NCI-H1048 (cell line): ENCODE measurements at regions not wholly inside any gene's neighbourhood (a gene's known extent, or its start where the extent isn't known, plus 50 kb on each side); places are given as distances from the start of the nearest gene placed in this dataset.

Experiments
- DNase-seq: peaks from one replicate; lab custom pipeline; 2025; lab: John Stamatoyannopoulos, UW

DNA sequence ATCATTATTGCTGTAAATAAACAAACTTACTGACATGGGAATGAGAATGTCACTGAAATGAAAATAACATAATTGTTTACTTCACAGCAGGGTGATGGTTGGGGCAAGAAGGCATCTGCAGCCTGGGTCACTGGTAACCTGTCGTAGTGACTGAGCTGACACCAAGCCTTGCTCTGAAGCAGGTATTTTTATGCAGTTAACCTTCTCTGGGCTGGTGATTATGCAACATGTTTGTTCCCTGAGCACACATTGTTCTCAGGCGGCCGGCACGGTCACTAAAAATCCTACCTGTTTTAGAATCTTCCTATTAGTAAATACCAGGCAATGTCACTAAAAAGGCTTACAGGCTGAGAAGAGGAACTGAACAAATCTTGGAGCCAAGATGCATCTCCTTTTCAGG, 157.7 kb upstream of the NR3C1 start:
- DNase-seq, result no peak

DNA sequence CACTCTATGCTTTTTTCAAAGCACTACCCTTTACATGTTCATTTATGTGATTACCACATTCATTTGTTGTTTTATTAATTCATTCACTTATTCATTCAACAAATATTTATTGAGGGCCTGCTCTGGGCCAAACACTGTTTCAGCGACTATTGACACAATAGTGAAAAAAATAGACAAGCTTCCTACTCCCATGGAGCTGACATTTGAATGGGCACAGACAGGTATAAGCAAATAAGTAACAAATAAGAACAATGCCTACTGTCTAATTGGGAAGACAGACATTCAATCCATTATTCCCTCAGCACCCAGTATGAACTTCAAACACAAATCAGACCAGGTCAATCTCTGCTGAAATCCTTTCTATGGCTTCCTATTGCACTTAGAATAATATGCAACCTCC, 156.9 kb upstream of the NR3C1 start:
- DNase-seq, result no peak

DNA sequence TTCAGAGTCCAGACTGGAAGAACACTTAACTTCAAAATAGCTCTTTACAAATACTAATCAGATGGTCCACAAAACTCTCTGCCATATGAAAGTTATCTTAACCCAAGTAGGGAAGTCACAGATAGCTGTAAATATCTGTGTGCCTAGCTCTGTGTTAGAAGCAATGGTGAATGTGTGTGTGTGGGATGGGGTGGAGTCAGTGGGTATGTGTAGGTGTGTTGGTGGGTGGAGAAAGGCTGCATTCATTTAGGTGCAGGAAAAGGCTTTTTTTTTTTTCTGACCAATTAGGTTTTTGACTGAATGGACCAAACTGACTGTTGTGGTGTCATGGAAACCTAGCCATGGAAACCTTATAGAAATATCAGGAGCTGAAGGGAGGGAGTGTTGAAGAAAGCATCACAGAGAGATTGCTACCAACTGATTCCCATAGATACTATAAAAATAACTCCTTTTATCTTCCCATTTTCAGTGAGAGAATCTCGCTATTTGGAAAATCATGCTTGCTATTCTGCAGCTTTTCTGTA, 156.2 kb upstream of the NR3C1 start:
- DNase-seq, result no peak

DNA sequence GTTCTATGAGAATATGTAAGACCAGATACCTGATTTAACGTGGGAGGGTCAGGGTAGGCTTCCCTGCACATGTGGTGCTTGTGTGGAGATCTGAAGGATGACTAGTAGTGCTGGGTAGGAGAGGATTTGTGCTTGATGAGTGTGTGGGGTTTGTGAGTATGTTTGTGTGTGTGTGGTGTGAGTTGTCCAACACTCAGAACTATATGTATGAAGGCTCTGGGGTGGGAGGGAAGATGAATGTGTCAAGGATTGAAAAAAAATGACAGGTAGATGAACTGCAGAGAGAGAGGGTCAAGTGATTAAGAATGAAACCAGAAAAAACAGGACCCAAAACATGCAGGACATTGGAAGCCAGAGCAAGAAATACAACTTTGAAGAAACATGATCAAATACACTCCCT, 154.6 kb upstream of the NR3C1 start:
- DNase-seq, result no peak

DNA sequence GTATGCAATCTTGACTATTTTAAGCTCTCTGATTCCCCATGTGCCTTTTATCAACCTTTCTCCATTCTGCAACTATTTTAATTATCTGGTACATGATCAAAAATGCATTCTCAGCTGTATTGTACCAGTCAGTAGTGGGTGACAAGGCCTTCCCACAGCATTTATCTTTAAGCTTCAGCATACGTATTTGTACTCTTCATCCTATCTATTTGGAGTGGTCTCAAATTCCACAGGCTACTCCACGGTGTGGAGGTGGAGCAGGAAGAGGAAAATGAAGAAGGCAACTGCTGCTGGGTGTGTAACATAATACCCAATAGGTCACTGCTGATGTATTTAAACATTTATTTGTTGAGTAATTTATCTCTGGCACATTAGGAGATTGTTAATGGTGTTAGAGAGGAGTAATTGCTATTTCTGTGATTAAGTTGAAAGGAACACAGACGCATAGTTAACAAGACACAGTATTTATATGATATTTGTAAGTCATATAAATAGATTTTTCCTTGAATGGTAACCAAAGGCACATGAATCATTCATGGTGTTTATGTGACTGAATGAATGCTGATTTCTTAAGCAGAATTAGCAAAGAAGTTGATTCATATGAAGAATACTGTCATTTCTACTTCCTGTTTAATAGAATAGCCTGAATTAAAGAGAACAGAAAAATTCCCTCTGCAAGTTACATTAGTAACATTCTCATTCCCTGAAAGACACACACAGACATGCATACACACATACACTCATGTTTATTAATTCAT, 153.8 kb upstream of the NR3C1 start:
- DNase-seq, result no peak

DNA sequence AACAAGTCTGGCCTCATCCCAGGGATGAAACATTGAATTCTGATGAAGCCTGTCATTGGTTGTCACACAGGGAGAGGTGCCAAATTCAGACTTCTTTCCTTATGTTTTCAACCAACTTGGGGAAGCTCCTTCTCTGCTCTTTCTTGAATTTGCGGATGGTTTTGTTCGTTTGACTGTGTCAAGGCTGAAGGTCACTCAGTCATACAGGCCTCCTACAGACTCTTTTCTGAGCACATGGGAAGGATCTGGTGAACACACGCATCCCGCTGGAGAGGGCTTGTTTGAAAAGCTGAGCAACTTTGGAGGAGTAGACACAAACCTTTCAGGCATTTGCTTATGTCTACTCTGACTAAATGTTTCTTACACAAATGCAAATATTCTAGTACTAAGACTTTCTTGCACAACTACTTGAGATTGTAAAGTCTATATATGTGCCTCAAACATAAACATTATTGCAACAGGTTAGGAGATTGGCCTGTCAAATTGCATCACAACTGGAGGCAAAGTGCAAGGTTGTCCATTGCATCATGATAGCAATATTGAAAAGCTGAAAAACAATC, 151.5 kb upstream of the NR3C1 start:
- no peak for DNase-seq

DNA sequence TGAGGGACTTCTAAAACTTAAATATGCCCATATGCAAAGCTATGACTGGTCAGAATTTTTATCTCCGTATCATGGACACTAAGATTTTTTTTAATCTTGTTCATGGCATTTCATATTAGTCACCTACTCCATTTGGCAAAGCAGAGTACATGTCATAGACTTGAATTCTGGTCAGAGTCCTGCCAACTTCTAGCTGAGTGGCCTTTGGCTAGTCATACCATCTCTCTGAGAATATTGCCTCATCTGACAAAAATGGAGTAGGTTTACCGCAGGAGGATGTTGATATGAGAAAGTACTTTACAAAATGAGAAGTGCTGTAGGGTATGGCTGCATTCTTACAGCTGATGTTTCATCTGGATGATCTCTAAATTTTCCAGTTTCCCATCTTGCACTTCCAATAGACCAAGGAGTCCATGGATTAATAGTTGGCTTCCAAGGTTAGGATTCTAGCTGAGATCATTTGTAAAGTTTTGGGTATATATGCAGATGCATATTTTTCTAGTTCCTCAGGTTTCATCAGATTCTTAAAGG, 150.8 kb upstream of the NR3C1 start:
- no peak for DNase-seq

DNA sequence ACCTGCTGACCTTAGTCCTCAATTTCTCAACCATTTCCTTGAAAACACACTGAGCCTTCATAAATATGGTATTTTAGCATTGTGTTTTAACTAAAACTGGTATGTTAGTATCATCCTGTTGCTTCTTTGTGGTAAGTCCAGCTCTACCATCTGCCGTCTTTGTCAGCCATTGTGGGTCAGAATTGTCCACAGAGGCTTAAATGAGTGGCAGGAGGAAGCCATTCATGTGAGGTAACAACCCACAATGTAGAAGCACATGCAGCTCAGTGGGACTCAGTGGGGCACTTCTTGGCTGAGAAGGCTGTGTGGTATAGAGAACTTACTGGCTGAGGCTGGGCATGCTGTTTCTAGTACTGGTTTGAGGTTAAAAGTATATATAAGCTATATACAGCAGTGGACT, 149.2 kb upstream of the NR3C1 start:
- DNase-seq, result no peak

DNA sequence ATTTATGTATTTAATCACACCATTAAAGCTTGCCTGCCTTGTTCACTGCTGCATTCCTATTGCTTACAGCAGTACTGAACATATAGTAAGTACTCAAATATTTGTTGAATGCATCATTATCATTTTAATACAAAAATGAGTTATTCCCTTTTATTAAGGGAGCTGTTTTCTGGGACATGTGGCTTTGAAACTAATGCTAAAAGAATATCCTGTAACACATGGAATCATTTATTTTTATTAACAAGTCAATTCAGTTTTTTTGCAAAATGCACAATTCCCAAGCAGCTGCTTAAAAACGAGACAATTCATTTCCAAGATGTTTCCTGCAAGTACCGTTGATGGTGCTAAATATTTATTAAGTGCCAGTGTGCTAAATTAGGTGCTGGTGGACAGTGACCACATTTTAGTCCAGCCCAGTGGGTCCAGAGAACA, 148.3 kb upstream of the NR3C1 start:
- DNase-seq, result no peak

DNA sequence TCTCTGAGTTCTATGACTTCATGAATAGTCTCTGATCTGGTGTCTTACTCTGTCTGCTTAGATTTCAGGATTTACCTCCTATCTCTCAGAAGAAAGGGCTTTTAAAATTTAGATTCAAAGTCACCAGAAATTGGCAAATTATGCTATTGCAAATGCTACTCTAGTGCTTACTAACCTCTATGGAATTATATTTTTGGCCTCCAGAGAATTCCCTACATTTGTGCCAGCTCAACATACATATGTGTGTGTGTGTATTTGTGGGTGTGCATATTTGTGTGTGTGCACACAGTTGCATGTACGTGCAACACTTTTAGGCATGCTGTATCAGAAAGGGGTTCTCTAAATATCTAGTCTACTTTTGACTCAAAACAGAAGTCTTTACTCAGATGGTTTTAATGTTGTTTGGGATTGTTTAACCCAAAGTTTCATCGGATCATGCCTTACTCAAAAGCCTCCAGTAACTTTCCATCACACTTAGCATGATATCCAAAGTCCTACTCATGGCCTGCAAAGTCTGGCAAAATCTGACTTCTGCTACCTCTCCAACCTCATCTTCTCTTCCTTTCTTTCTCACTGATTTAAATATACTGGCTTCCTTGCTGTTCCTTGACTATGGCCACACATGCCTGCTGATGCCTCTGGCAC, 147.6 kb upstream of the NR3C1 start:
- no peak for DNase-seq

DNA sequence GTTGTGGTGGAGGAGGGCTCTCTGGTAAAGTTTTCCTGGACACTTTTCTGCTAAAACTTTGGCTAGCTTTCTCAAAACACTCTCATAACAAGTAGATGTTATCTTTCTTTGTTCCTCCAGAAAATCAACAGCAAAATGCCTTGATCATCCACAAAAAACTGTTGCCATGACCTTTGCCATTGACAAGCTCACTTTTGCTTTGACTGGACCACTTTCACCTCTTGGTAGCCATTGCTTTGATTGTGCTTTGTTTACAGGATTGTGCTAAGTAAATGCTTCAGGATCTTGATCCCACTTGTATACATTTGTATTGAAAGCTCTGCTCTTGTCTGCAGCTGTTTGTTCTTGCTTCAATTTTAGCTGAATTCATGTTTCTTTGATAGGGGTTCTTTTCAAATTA, 143.9 kb upstream of the NR3C1 start:
- no peak for DNase-seq

DNA sequence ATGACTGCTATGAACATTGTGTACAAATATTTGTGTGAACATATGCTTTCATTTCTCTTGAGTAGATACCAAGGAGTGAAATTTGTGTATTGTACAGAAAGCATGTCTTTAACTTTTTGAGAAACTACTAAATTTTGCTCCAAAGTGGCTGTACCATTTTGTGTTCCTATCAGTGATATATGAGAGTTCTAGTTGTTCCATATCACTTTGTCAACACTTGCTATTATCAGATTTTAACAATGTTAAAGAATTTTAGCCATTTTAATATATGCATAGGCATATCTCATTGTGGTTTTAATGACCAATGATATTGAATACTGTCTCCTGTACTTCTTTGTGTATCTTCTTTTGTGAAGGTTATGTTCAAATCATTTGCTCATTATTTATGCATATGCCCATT, 142.9 kb upstream of the NR3C1 start:
- DNase-seq, result no peak

DNA sequence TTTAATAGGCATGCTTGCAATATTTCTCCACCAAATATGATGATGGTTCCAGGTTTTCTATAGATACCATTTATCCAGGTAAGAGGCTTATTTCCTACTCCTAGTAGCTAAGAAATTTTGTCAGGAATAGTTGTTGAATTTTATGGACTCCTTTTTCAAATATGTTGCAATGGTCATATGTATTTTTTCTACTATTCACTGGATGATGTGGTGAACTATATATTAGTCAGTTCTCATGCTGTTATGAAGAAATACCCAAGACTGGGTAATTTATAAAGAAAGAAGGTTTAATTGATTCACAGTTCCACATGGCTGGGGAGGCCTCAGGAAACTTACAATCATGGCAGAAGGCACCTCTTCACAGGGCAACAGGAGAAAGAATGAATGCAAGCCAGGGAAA, 141.1 kb upstream of the NR3C1 start:
- DNase-seq, result no peak

DNA sequence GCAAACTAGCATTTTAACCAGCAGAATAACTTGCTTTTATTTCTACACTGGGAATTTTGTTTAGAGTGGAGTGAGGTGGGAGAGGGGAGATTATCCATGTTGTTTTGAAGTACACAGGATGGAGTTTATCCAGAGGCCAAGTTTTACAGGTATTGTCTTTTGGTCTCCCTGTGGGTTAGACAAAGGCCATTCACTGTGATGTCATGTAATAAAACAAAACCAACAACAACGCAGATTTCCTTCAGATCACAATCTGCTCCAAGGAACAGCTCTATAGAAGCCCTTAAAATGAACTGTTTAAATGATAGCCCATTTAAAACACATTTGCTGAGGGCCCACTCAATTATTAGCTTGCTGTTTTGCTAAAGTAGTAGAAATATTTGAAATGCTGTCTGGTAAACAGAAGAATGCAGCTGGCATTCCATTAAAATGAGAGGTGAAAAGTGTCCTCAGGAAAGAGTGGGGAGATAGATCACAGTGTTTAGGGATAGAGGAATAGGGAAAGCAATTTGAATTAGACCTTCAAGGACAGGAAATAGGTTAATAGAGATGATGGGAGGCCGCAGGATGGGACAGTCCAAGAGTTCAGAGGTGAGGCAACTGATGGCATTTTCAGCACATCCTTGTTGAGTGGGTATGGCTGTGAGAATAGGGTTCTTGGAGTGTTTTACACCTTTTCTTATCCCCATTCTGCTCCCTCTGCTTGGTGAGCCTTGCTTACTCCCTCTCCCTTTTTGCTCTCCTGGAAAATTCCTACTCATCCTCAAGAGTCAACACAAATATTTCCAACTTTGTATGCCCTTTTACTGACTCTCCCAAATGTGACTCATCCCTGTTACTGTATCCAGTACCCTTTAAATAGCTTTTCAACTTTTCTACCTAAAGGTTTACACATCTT, 140.1 kb upstream of the NR3C1 start:
- no peak for DNase-seq

DNA sequence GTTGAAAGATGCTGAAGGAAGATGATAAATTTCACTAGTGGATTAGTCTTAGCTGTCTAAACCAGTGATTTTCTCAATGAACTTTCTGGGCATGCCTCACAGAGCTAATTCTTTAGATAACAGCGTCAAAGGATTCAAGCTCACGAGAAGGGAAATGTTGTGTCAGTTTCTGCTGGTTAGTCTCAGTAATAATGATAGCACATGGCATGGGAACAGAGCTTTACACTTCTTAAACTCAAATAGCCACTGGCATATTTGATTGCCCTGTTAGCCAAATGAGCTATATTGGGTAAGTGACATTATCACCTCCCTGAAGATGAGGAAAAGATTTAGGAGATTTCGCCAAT, 139.3 kb upstream of the NR3C1 start:
- DNase-seq, result no peak

DNA sequence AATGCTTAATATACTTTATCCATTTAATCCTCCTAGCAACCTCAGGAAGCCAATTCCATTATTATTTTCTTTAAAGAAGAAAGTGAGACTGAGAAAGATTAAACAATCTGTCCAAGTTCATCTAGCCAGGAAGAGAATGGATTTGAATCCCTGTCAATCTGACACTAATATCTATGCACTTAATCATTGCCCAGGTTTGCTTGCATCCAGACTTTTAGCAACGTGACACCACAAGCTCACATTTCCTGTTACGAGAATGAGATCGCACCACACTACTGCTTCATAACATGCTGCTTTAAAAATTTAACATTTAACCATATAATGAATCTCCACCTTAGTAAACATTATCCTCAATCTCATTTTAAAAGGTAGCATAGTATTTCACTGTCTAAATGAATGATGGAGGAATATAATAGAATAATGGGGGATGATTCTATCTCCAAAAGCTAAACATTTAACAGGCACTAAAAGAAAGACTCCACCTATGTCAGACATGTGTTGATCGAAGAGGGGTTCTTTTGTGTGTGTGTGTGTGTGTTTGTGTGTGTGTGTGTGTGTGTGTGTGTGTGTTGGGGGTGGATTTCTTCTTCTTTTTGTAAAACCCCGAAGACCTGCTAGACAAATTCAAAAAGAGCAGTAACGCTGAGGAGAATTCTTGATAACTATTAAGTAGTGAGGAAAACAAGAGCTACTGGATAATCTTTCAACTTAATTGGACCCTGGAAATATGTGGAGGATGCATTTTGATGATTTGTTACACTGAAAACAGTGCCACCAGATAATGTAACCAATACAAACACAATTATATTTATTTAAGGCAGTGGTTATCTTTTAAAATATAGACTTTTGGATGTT, 138.7 kb upstream of the NR3C1 start:
- DNase-seq, result no peak

DNA sequence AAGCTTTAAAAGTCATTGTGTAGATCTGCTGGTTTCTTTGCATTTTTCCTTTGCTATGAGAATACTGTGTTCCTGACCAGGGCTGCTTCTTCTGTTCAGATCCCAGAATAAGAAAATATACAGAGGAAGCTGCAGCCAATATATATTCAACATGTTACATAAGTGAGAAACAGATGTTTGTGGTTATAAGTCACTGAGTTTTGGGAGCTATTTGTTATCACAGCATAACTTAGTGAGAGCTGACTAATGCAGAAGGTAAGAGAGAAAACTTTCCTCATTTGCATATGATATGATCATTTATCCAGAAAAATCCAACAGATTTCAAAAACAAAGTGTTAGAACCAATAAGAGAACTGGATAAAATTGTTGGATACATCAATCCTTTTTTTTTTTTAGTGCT, 136.3 kb upstream of the NR3C1 start:
- DNase-seq, result no peak

DNA sequence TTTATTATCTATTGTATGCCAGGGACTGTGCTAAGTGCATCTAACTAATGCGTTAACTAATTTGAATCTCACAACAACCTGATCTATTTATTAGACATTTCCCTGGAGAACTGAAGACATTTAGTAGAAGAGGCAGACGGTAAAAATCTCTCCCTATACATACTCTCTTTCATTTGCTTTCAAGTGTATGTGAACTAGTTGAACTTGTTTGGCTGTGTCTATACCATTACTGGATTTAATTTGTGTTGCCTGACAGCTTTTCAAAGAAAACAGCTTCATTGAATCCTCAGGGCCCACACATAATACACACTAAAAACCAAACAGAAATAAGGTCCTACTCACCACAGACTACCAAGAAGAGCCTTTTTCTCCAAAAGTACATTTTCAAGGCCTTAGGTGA, 133.6 kb upstream of the NR3C1 start:
- DNase-seq, result no peak

DNA sequence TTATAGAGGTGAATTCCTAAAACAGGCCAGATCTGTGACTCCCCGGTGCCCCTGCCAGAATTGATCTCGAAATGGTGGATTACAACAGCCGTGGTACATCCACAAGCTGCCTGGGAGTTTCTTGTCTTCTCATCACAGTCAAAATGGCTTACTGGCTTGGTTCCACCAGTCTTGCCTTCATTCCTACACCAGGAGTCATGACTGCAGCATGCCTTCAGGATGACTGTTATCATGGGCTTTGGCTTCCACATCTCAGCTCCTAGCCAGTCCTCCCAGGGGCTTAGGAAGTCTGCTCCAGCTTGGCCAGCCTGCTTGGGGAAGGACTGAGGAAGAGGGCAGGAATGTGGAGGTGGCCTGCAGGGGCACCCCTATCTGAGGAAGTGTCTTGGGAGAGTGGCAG, 132.9 kb upstream of the NR3C1 start:
- DNase-seq, result no peak

DNA sequence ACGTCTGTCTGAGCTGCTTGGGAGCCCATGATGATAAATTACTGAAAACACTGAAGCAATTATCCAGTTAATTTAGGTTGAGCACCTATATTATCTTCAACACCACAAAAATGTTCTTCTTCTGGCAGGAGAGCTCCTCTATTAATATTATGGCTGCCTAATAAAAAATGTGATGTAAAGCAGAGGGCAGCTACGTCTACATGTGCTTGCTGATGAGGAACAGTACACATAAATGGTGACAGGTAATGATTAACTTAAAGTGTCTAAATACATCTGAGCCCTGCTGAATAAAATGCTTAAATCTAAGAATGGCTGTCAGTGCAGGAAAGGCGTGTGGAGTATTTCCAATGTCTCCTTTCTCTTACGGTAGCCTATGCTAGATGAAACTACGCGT, 131.3 kb upstream of the NR3C1 start:
- no peak for DNase-seq
